ENCODE measurements at regions not wholly inside any gene's neighbourhood (a gene's known extent, or its start where the extent isn't known, plus 50 kb on each side); places are given as distances from the start of the nearest gene placed in this dataset.

DNA sequence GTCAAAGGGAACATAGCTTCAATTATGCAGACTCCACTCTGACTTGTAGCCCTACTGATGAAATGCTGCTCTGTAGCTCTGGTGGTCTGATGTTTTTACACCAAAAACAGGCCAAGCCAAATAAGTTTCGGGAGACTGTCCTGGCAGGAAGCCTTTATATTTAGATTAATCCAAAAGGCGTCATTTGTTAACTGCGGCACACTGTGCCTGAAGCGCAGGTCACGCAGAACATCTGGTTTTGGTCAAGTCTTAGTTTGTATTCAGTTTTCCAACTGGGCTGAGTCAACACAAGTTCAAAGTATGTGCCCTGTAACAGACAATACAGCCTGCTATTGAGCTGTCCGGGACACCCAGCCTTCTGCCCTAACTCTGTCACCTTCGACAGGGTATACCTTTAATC lies 154.6 kb upstream of the IPO5 start:
- no peaks in the 10 kb centered on the region for H3K4me1 Mint-ChIP-seq (ENCODE audit: low read depth)
- peaks cover 14% of the 10 kb centered on the region for H3K9me3 Mint-ChIP-seq
- no peaks in the 10 kb centered on the region for H3K27me3 Mint-ChIP-seq (ENCODE audit: low read depth)
- H3K4me3 Mint-ChIP-seq (ENCODE audit: low read depth): no peak overlapping the region
- no peak for DNase-seq (ENCODE audit: low spot score)
- intact Hi-C loops (cut with micrococcal nuclease): no loop called here
- H3K36me3 Mint-ChIP-seq (ENCODE audit: low read depth): no peaks in the 10 kb centered on the region
- H3K27ac Mint-ChIP-seq: no peak overlapping the region

- Mint-ChIP-seq H3K36me3 (ENCODE audit: low read depth) (no peaks in the 10 kb centered on the region), H3K4me3 (ENCODE audit: low read depth) (no peak overlapping the region), H3K27me3 (ENCODE audit: low read depth) (no peaks in the 10 kb centered on the region), H3K9me3 (no peaks in the 10 kb centered on the region), H3K4me1 (ENCODE audit: low read depth) (no peaks in the 10 kb centered on the region), H3K27ac (no peak overlapping the region)
- no peak for DNase-seq (ENCODE audit: low spot score)
- intact Hi-C loops (cut with micrococcal nuclease): no loop called here
These were observed 151.3 kb upstream of the IPO5 start for GRCh38 chr13:97802213-97802612.

DNA sequence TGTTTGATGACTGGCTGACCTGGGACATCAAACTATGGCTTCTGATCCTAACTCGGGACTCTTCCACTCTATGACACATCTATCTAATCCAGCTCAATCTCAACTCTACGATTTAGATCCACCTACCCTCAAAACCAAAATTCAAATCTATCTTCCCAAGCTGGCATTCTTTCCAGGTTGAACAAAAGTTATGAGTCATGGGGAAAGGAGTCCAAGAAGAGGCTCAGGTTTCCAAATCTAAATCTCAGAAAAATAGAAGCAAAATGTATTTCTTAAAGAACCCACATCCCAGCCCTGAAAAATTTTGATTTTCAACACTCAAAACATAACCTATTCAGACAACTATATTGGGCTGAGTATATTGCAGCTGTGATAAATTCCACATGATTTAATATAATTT lies 143.9 kb upstream of the IPO5 start:
- no peaks in the 10 kb centered on the region for H3K36me3 Mint-ChIP-seq (ENCODE audit: low read depth)
- no peaks in the 10 kb centered on the region for H3K4me1 Mint-ChIP-seq (ENCODE audit: low read depth)
- H3K9me3 Mint-ChIP-seq: no peaks in the 10 kb centered on the region
- intact Hi-C loops (cut with micrococcal nuclease): no loop called here
- H3K4me3 Mint-ChIP-seq (ENCODE audit: low read depth): no peak overlapping the region
- H3K27me3 Mint-ChIP-seq (ENCODE audit: low read depth): no peaks in the 10 kb centered on the region
- H3K27ac Mint-ChIP-seq: no peak overlapping the region
- no peak for DNase-seq (ENCODE audit: low spot score)

- Mint-ChIP-seq H3K27me3 (ENCODE audit: low read depth) (no peaks in the 10 kb centered on the region), H3K27ac (no peak overlapping the region), H3K36me3 (ENCODE audit: low read depth) (no peaks in the 10 kb centered on the region), H3K9me3 (no peaks in the 10 kb centered on the region), H3K4me1 (ENCODE audit: low read depth) (no peaks in the 10 kb centered on the region), H3K4me3 (ENCODE audit: low read depth) (no peak overlapping the region)
- no peak for DNase-seq (ENCODE audit: low spot score)
- intact Hi-C loops (cut with micrococcal nuclease): no loop called here
These were observed 143.3 kb upstream of the IPO5 start for GRCh38 chr13:97810152-97810551.

- Mint-ChIP-seq H3K36me3 (ENCODE audit: low read depth) (no peaks in the 10 kb centered on the region), H3K4me1 (ENCODE audit: low read depth) (no peaks in the 10 kb centered on the region), H3K27ac (no peak overlapping the region), H3K9me3 (no peaks in the 10 kb centered on the region), H3K27me3 (ENCODE audit: low read depth) (peaks cover 2% of the 10 kb centered on the region), H3K4me3 (ENCODE audit: low read depth) (no peak overlapping the region)
- intact Hi-C loops (cut with micrococcal nuclease): no loop called here
- DNase-seq (ENCODE audit: low spot score): no peak
These were observed 131.1 kb upstream of the IPO5 start for GRCh38 chr13:97822377-97822776.

DNA sequence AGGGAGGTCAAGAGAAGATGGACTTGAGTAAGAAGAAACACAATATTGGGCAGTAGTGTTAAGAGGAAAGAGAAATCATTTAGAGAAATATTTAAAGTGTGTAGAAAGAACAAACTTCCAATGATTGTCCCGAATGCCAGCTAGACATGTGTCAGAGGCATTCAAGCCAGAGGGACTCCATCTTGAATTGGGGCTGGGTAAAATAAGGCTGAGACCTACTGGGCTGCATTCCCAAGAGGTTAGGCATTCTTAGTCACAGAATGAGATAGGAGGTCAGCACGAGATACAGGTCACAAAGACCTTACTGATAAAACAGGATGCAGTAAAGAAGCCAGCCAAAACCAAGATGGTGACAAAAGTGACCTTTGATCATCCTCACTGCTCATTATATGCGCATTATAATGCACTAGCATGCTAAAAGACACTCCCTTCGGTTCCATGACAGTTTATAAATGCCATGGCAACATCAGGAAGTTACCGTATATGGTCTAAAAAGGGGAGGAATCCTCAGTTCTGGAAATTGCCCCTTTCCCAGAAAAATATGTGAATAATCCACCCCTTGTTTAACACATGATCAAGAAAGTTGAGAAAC lies 127.0 kb upstream of the IPO5 start:
- H3K4me3 Mint-ChIP-seq (ENCODE audit: low read depth): no peak overlapping the region
- H3K27ac Mint-ChIP-seq: no peak overlapping the region
- H3K4me1 Mint-ChIP-seq (ENCODE audit: low read depth): no peaks in the 10 kb centered on the region
- no peaks in the 10 kb centered on the region for H3K36me3 Mint-ChIP-seq (ENCODE audit: low read depth)
- intact Hi-C loops (cut with micrococcal nuclease): no loop called here
- no peak for DNase-seq (ENCODE audit: low spot score)
- no peaks in the 10 kb centered on the region for H3K9me3 Mint-ChIP-seq
- peaks cover 4% of the 10 kb centered on the region for H3K27me3 Mint-ChIP-seq (ENCODE audit: low read depth)

GRCh38 chr13:97834250-97834649 lies 119.2 kb upstream of the IPO5 start:
- H3K36me3 Mint-ChIP-seq (ENCODE audit: low read depth): no peaks in the 10 kb centered on the region
- intact Hi-C loops (cut with micrococcal nuclease): no loop called here
- no peaks in the 10 kb centered on the region for H3K9me3 Mint-ChIP-seq
- H3K27ac Mint-ChIP-seq: no peak overlapping the region
- H3K4me3 Mint-ChIP-seq (ENCODE audit: low read depth): no peak overlapping the region
- H3K4me1 Mint-ChIP-seq (ENCODE audit: low read depth): peaks cover 3% of the 10 kb centered on the region
- DNase-seq (ENCODE audit: low spot score): no peak
- H3K27me3 Mint-ChIP-seq (ENCODE audit: low read depth): peaks cover 6% of the 10 kb centered on the region

DNA sequence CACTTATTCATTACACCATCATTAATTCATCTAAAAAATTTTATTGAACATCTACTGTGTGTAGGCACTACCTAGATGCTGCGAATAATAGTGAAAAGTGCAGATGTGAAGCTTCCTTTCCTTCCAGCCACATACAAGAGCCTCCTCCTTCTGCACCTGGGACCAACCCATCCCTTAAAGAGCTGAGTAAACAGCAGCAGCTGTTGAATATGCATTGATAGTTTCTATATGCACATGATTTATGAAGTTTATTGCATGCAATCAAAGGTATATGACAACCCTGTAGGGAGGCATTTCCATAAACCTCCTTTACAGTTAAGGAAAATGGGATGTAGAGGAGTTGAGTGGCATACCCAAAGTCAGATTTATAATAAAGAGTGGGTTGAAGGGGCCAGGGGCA lies 110.3 kb upstream of the IPO5 start:
- H3K27me3 Mint-ChIP-seq (ENCODE audit: low read depth): peaks cover 4% of the 10 kb centered on the region
- H3K4me1 Mint-ChIP-seq (ENCODE audit: low read depth): no peaks in the 10 kb centered on the region
- no peak for DNase-seq (ENCODE audit: low spot score)
- H3K9me3 Mint-ChIP-seq: no peaks in the 10 kb centered on the region
- H3K27ac Mint-ChIP-seq: no peak overlapping the region
- intact Hi-C loops (cut with micrococcal nuclease): no loop called here
- H3K36me3 Mint-ChIP-seq (ENCODE audit: low read depth): no peaks in the 10 kb centered on the region
- H3K4me3 Mint-ChIP-seq (ENCODE audit: low read depth): no peak overlapping the region

DNA sequence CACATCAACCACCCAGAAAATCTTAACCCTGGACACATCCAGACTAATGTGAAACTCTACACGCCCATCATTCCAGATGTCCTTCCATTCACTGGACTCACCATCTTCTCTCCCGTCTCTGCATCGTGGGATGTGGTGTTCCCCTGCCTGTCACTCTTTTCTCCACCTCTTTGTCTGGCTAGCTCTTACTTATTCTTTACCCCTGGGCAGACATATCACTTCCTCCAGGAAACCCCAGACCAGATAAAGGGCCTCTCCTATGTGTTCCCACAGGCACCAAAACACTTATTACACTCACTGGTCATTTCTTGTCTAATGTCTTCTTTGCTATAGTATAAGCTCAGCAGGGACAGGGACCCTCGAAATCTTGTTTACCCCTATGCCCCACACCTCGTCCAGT lies 109.3 kb upstream of the IPO5 start:
- H3K36me3 Mint-ChIP-seq (ENCODE audit: low read depth): no peaks in the 10 kb centered on the region
- no peaks in the 10 kb centered on the region for H3K9me3 Mint-ChIP-seq

GRCh38 chr13:97848886-97849285 lies 104.6 kb upstream of the IPO5 start:
- intact Hi-C loops (cut with micrococcal nuclease): no loop called here
- H3K36me3 Mint-ChIP-seq (ENCODE audit: low read depth): no peaks in the 10 kb centered on the region

More for the DNA sequence above, 109.3 kb upstream of the IPO5 start:
- no peak overlapping the region for H3K27ac Mint-ChIP-seq
- H3K27me3 Mint-ChIP-seq (ENCODE audit: low read depth): peaks cover 2% of the 10 kb centered on the region
- no peak for DNase-seq (ENCODE audit: low spot score)
- no peaks in the 10 kb centered on the region for H3K4me1 Mint-ChIP-seq (ENCODE audit: low read depth)
- intact Hi-C loops (cut with micrococcal nuclease): no loop called here
- H3K4me3 Mint-ChIP-seq (ENCODE audit: low read depth): no peak overlapping the region

GRCh38 chr13:97849305-97849704 lies 104.2 kb upstream of the IPO5 start:
- Mint-ChIP-seq H3K27ac (no peak overlapping the region), H3K4me3 (ENCODE audit: low read depth) (no peak overlapping the region), H3K9me3 (no peaks in the 10 kb centered on the region), H3K4me1 (ENCODE audit: low read depth) (peaks cover under 1% of the 10 kb centered on the region), H3K36me3 (ENCODE audit: low read depth) (no peaks in the 10 kb centered on the region), H3K27me3 (ENCODE audit: low read depth) (no peaks in the 10 kb centered on the region)
- intact Hi-C loops (cut with micrococcal nuclease): no loop called here
- no peak for DNase-seq (ENCODE audit: low spot score)

More at GRCh38 chr13:97848886-97849285, 104.6 kb upstream of the IPO5 start:
- Mint-ChIP-seq H3K4me3 (ENCODE audit: low read depth) (no peak overlapping the region), H3K27me3 (ENCODE audit: low read depth) (no peaks in the 10 kb centered on the region), H3K9me3 (no peaks in the 10 kb centered on the region), H3K27ac (no peak overlapping the region), H3K4me1 (ENCODE audit: low read depth) (no peaks in the 10 kb centered on the region)
- no peak for DNase-seq (ENCODE audit: low spot score)

DNA sequence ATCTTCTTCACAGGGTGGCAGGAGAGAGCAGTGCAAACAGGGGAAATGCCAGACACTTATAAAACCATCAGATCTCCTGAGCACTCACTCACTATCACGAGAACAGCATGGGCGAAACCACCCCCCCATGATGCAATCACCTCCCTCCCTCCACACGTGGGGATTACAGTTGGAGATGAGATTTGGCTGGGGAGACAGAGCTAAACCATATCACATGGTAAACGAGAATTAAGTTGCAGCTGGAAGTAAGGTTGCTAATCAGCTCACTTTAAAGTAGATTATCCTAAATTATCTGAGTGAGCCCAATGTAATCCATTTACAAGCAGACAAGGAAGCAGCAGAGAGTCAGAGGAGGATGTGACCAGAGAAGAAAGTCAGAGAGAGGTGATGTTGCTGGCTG lies 102.2 kb upstream of the IPO5 start:
- Mint-ChIP-seq H3K27me3 (ENCODE audit: low read depth) (no peaks in the 10 kb centered on the region), H3K27ac (no peak overlapping the region), H3K9me3 (no peaks in the 10 kb centered on the region), H3K4me1 (ENCODE audit: low read depth) (peaks cover 3% of the 10 kb centered on the region), H3K36me3 (ENCODE audit: low read depth) (no peaks in the 10 kb centered on the region), H3K4me3 (ENCODE audit: low read depth) (no peak overlapping the region)
- DNase-seq (ENCODE audit: low spot score): no peak
- intact Hi-C loops (cut with micrococcal nuclease): loop anchor here (10.0 kb wide), 1 partner anchor 124 kb away; no protein-coding TSS in a partner anchor

- intact Hi-C loops (cut with micrococcal nuclease): loop anchor here (10.0 kb wide), 1 partner anchor 122 kb away; no protein-coding TSS in a partner anchor
- no peak for DNase-seq (ENCODE audit: low spot score)
- Mint-ChIP-seq H3K4me3 (ENCODE audit: low read depth) (no peak overlapping the region), H3K27ac (no peak overlapping the region), H3K27me3 (ENCODE audit: low read depth) (no peaks in the 10 kb centered on the region), H3K36me3 (ENCODE audit: low read depth) (no peaks in the 10 kb centered on the region), H3K9me3 (no peaks in the 10 kb centered on the region), H3K4me1 (ENCODE audit: low read depth) (peaks cover 3% of the 10 kb centered on the region)
These were observed 101.1 kb upstream of the IPO5 start for GRCh38 chr13:97852181-97852874.
